ENCODE measurements at regions not wholly inside any gene's neighbourhood (a gene's known extent, or its start where the extent isn't known, plus 50 kb on each side); places are given as distances from the start of the nearest gene placed in this dataset.
"Not testable (repeated sequence)": the region's sequence is repeated elsewhere in the genome, so short reads cannot be mapped to it uniquely, and the experiment has no call there.

DNA sequence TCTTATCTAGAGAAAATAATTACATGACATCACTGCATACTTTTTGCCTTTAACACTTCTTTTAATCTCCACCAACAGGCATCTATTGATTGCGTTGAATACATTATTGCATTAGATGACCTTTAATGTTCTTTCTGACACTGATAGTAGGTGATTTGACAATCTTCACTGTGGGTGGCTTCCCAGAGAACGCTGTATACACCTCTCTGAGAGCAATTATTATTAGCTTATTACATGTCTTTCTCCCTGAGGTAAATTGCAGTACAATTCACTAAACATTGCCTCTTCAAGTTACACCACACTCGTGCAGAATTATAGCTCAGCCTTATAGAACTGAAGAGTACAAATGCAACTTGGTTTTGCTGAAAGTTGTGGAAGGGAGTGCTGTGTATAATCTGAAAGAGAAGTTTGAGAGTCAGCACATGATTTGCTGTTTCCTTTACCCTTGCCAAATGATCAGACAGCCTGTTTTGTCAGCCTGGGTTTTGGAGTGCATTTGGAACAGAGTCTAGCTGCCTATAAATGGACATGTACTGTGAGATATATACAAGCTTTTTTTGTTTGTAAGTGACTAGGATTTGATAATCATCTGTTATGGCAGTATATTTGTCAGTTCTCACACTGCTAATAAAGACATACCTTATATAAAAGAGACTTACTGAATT lies 369.2 kb downstream of the CCER1 start:
- DNase-seq = no peak

DNA sequence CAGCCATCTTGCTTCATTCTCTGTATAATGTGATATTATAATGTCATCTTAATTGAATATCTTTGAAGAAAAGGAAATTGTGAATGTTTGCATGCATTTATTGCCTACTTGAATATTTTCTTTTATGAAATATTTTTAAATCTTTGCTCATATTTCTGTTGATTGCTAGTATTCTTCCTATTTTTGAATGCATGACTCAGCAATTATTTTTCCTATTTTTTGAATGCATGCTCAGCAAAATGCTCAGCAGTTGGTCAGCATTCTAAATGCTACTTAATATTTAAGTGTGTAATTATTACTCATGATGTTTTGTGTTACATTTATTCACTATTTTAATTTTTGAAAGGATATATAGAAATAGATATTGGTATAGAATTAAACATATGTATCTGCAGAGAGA lies 378.3 kb downstream of the CCER1 start:
- DNase-seq = no peak

DNA sequence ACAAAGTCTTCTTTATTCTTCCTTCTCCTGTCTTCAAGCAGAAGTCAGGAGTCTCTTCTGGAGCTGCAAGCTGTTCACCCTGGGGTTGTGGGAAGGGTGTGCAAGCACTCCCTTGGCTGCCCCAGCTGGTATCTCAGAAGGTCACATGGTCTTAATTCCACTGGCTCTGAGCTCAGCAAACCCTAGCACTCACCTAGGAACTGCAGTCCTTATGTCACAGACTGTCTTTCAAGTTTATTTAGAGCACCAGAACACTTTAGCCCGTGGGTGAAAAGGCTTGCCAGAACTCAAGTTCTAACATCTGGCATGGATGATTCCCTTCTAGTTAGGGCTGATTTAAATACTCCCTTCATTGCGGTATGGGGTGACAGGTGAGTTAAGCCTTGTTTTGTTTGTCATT lies 379.0 kb downstream of the CCER1 start:
- no peak for DNase-seq

DNA sequence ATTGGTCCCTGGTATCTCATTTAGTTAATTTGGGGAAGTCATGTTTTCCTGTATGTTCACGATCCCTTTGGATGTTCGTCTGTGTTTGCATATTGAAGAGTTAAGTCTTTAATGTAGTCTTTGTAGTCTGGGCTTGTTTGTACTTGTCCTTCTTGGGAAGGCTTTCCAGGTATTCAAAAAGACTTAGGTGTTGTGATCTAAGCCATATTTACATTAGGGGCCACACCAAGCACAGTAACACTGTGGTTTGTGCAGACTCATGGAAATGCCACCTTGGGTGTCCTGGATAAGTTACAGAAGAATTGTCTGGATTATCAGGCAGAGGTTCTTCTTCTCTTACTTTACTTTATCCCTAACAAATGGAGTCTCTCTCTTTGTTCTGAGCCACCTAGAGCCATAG lies 380.3 kb downstream of the CCER1 start:
- DNase-seq = no peak

DNA sequence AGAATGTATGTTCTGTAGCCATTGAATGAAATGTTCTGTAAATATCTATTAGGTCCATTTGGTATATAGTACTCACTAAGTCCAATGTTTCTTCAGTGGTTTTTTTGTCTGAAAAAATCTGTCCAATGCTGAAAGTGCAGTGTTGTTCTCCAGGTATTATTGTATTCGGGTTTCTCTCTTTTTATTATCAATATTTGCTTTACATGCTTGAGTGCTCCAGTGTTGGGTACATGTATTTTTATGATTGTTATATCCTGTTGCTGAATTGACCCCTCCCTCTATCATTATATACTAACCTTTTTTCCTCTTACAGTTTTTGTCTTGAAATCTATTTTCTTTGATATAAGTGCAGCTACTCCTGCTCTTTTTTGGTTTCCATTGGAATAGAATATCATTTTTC lies 382.2 kb downstream of the CCER1 start:
- no peak for DNase-seq

DNA sequence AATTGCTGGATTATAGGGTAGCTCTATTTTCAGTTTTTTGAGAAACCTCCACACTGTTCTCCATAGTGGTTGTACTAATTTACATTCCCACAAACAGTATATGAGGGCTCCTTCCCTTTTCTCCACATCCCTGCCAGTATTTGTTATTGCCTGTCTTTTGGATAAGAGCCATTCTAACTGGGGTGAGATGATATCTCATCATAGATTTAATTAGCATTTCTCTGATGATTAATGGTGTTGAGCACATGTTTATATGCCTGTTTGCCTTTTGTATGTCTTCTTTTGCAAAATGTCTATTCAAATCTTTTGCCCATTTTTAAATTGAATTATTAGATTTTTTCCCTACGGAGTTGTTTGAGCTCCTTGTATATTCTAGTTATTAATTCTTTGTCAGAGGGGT lies 385.3 kb downstream of the CCER1 start:
- no peak for DNase-seq

DNA sequence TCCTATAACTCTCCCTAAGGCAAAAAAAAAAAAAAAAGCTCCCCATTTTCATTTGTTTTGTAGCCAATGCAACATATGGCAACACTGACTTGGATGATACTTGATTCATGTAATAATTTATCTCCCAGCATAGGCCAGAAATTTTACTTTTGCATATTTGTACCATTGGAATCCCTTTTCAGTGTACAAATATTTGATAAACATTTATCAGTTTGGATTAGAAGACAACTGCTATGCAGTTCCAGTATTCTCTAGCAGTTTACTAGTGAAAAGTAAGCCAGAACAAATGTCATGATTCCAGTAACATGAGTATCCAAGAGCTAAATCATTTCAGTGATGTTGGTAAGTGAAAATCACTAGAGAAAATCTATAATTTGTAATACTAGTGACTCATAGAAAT lies 392.3 kb downstream of the CCER1 start:
- DNase-seq = no peak

DNA sequence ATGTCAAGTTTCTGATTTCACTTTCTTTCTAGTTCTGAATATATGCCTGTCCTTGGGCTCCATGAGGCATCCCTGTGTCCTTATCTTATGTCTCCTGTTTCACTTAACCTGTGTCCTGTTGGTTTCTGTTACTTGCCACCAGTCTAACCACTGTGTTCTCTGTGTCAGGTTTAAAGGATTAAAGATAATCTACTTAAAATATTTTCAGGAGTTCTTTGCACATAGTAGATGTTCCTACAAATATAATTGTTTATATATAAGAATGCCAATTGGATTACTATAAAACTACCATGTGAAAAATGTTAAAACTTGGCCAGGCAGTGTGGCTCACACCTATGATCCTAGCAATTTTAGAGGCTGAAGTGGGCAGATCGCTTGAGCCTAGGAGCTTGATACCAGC lies 406.4 kb downstream of the CCER1 start:
- no peak for DNase-seq

DNA sequence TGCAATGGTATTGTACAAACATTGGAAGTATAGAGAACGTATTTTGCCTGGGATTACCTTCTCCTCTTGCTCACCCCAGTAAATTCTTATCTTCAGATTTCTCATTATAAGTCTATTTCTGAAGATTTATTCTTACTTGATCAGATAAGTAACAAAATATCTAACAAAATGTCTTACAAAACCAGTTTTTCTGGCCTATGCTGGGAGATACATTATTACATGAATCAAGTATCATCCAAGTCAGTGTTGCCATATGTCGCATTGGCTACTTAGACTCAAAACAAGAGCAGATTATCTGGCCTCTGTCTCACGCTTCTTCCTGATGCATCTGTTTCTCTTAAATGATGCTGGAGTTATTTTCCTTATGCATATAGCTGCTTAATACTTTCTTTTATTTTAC lies 408.5 kb downstream of the CCER1 start:
- DNase-seq = no peak

DNA sequence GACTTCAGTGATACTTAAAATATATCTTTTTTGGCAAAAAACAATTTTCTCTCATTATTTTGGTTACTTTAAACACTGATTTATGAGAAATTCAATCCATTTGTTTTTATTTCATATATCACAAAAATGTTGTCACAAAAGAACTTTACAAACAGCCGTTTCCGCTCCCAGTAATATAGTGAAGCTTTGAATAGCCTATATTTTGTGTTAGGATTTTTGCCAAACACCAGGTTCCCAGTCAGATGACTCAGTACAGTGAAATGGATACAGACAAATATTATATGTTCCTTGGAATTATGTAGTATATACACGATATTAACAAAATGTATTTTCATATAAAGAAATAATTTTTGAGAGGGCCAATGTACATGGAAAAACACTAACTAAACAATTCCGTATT lies 411.1 kb downstream of the CCER1 start:
- DNase-seq = no peak

DNA sequence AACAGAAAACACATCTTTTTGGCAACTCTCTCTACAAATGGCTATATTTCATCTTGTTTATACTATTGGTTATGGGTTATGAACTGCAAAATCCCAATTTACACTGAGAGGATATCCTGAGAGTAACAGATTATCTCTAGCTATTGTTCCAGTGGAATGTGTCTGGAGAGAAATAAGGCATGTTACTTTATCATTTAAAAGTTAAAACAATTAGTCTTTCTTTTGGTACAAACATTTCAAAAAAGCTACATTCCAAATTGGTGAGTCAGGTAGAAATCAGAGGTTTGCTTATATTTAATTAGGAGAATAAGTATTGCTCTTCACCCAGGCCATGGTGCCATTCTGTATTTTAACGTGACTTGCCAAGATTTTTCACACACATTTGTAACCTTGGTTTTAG lies 411.6 kb downstream of the CCER1 start:
- DNase-seq = no peak

DNA sequence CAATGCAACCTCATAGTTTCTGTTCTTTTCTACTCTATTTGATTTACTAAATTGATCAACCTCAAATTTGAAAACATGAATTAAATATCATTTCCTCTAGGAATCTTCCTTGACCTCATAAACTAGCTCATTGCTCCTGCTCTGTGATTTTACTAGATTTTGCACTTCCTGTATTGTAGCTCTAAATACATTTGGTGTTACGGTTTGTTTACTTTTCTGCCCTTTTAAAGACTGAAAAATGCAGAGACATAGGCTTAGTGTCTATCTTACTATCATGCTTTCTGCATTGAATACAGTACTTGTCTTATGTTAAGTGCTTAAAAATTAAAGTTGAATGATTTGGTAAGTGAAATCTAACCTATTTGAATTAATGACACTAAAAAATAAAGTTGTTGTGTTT lies 412.1 kb downstream of the CCER1 start:
- DNase-seq = not testable (repeated sequence)

DNA sequence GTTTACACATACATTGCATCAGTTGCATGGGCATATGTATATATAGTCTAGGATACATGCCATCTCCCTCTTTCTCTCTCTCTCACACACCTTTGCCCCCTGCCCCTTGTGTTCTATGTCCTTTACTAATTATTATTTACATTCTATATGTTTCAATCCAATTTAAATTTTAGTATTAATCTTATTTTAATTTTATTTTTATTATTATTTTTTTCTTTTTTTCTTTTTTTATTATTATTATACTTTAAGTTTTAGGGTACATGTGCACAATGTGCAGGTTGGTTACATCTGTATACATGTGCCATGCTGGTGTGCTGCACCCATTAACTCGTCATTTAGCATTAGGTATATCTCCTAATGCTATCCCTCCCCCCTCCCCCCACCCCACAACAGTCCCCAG lies 421.1 kb downstream of the CCER1 start:
- not testable (repeated sequence) for DNase-seq

DNA sequence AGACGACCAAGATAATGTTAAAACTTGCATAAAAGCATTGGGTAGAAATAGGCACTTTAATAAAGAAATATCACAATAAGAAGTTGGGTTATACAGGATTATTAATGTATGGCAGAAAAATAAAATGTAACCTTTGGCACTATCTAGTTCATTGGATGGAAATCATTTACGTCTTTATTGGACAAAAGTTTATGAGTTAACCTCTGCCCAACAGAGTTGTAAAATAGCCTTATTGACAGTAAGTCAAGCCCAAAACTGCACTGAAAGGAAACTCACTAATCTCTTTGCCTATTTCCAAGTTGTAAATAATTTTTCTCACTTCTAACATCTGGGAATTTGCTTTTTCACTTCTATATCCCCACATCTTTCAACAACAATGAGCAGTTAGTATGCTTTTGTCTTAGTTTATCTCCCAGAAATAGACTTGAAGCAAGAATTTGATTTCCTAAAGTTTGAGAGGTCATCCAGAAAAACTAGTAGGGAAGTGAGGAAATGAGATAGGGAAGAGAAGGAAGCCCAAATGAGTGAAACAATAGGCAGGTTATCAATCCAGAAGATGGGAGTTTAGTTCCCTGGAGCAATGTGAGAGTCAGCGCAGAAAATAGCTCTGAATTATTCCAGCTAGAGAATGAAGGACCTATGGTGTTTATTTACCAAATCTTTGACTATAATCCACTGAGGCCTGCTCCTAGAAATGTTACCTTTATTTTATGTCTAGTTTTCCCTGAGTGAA lies 434.8 kb downstream of the CCER1 start:
- no peak for DNase-seq

DNA sequence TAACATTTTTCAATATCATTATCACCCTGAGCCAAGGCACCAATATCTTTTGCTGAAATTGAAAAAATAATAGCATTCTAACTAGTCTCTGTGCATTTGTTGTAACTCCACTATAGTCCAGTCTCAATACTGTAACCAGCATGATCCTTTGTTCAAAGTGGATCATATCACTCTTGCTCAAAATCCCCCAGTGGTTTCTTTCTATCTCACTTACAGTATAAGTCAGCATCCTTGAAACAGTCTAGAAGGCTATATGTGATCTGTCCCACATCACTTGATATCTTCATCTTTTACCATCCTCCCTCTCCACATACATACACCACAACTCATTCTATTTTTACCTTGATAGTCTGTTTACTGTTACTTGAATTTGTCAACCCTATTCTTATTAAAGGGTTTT lies 435.7 kb downstream of the CCER1 start:
- DNase-seq = no peak

DNA sequence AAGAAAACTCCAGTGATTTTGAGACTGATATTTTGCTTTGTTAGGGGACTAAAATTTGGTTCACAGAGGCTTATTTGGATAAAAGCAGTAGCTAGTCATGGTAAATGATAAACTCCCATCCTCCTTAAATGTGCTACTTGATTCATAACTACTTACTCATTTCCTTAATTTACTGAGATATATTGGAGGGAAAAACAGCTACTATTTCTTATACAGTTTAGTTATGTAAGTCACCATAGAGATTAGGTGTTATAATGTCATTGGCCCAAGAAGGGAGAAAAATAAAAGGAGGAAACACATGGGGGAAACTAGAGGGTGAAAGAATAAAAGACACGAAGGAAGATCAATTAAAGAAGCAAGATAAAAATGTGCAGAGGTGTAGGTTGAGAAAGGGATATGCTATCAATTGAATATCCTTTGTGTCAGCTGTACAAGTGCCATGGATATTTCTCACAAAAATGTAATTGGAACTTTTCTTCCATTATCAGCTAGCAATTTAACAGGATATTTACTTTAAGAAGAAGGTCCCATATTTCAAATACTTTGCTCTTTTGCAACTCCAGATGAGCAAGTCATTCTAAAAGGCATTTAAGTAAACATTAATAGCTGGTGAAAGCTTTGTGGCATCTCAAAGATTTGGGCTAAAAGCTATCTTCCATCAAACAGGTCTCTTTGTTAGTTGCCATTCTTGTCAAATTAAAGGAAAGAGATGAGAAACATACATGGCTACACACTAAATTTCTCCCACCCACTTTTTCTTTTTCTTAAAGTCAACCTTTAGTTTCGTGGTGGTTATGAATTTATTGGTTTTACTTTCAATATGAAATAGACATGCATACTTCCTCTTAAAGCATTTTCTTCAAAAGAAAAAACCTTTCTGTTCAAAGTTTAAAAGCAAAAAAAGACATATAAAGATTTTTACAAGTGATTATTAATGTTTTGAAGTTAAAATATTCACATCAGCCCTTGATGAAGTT lies 439.5 kb downstream of the CCER1 start:
- DNase-seq = no peak

DNA sequence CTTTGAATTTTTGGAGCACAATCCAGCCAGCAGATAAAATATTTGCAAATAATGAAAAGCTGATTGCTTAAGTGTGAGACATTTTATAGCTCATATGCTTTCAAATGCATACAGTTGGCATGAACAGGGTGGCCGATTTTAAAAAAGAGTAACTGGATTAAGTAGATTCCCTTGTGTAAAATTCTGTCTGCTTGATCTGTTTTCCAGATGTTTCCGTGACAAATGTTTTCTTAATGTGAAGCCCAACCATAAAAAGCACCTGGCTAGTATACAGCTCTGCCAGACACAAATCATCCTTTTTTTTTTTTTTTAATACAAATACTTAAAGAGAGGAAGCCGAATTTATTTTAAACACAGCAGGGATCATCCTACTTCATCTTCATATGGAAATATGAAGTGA lies 440.7 kb downstream of the CCER1 start:
- no peak for DNase-seq

DNA sequence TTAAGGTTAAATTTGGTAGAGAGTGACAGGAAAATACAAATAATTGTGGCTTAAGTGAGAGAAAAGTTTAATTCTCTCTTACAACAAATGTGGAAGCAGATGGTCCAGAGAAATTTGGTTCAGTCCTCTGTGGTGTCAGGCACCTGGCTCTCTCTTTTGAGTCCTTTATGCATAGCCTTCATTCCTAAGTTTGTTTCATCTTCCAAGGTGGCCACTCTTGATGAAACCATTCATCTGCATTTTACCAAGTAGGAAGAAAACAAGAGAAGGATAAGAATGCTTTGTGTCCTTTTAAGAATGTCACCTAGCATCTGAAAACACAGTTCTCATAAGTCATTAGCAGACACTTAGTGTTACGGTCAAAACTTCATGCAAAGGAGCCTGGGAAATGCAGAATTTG lies 442.5 kb downstream of the CCER1 start:
- no peak for DNase-seq

DNA sequence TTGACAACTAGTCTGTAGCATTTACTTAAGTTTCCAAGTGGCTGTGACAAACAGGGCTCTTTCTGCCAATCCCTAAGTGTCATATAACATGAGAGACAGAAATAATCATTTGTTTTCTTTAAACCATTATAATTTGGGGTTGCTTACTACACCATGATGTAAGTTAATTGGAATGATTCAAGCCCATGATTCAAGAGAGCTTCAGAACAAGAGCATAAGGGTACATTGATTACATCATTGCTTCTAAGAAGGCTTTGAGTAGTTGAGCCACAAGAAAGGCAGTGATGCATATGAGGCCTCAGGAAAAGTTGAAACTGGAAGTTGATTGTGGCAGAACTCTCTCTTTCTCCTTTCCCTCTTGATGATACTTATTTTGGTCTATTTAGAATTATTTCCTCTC lies 444.0 kb downstream of the CCER1 start:
- no peak for DNase-seq

DNA sequence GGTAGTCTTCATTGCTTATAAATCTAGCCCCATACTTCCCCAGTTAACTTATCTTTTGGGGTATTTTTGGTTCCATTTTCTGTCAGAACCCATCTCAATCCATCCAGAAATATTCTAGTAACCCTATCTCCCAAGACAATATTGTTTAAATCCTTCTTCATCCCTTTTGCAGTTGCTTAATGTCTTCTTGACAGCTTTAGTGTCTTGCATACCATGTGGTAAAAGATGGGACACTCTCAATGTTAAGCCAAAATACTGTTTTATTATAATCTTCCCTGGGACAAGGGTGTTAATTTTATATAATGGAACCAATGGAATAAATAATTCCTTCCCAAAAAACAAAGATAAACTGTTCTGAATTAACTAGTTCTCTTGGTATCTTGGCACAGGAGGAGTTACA lies 450.2 kb downstream of the CCER1 start:
- no peak for DNase-seq

DNA sequence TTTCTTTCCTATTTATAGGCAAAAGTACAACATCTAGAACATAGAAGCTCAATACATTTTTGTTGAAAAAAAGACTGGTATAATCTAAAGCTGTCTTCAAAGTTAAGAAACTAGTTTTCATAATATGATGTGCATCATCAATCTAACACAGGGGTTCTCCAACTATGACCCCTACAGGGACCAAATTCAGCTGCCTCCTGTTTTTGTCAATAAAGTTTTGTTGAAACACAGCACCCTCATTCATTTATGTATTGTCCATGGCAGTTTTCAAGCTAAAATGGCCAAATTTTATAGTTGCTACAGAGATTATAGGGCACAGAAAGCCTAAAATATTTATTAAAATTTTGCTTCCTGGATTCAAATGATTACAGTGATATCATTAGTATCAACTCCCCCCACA lies 452.9 kb downstream of the CCER1 start:
- DNase-seq = no peak

DNA sequence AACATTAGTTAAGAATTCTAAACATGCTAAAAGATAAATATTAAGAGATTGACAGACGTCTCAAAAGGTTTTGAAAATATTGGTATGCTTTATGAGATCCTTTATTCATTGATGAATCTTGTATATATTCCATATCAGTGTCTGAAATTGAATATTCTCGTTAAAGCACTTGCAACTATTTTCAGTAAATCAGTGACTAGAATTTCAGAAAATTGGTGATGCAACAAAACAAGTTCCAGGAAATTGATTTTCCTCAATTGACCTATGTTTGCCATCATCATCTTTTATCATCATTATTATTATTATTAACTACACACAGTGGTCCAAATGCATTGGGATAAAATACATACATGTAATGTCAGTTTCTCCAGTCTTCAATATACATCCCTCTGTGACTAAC lies 453.6 kb downstream of the CCER1 start:
- no peak for DNase-seq

DNA sequence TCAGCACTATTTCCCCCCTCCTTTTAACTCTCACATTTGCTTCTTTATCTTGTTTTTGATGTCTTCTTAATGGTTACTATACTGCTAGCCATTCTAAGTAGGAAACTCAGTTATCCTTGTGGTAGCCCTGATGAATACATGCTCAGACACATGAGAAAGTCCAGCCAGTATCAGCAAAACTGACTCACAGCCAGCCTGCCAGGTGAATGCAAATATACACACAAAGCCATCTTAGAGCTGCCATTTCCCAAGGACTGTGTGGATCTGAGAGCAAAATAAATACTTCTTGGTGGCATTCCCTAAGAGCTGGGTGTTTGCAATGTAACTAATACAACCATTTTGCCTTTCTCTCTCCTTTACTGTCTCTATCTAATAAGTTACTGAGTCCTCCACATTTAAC lies 455.2 kb downstream of the CCER1 start:
- DNase-seq = no peak
